Mucosa of descending colon (tissue), 3 donors: ENCODE measurements at regions not wholly inside any gene's neighbourhood (a gene's known extent, or its start where the extent isn't known, plus 50 kb on each side); places are given as distances from the start of the nearest gene placed in this dataset.

Source experiments
- ATAC-seq: fragments of 200-7000 bp; cut with Tn5 transposase; one replicate; pipeline ENCODE4 v1.9.1; 2020; ENCODE audit warnings: mild to moderate bottlenecking, moderate library complexity
- DNase-seq, 3 donors: peaks; one replicate each; pipeline ENCODE4 v3.0.0-alpha.2; 2020
- H3K36me3 ChIP-seq: fragments of 200-600 bp; one replicate; pipeline ENCODE4 v1.8.0; 2021; ENCODE audit warnings: low read depth, mild to moderate bottlenecking
- H3K4me1 ChIP-seq: fragments of 200-600 bp; one replicate; pipeline ENCODE4 v1.8.0; 2021; ENCODE audit warnings: low read depth, mild to moderate bottlenecking
- H3K4me3 ChIP-seq: fragments of 200-600 bp; one replicate; pipeline ENCODE4 v1.8.0; 2021; ENCODE audit warnings: mild to moderate bottlenecking
- H3K9me3 ChIP-seq: fragments of 200-600 bp; one replicate; pipeline ENCODE4 v1.8.0; 2021; ENCODE audit warnings: mild to moderate bottlenecking
- CTCF ChIP-seq: fragments of 200-600 bp; IDR thresholded peaks from one replicate; pipeline ENCODE4 v1.8.0; 2022; ENCODE audit warnings: antibody characterized with exemption, mild to moderate bottlenecking
- intact Hi-C, 2 donors: fragments of 100-400 bp; cut with DNase I in 1 of 2; cut with micrococcal nuclease in 1 of 2; formaldehyde crosslinking; loops; one replicate each; pipeline versions ENCODE4 v1.11.0 to v1.11.1; 2022; cut with DNase I, micrococcal nuclease
- donor health status: DM: no; HTN: no; CAD: no; lungs with moderate emphysema.
- donor health status: DM: no; HTN: no; CAD: no.
- donor health status: DM: no; HTN: yes; CAD: no.

GRCh38 chr10:3906511-3907111 is 121.6 kb upstream of the KLF6 start:
- no peaks in the 10 kb centered on the region for H3K4me1 ChIP-seq
- H3K4me3 ChIP-seq: no peak overlapping the region
- no peaks in the 10 kb centered on the region for H3K9me3 ChIP-seq
- no peak for TF ChIP-seq CTCF
- ATAC-seq (peak; percentile 62), DNase-seq (no peak)
- no peaks in the 10 kb centered on the region for H3K36me3 ChIP-seq
- intact Hi-C loops: no loop called here

GRCh38 chr10:3904419-3904960 is 119.5 kb upstream of the KLF6 start:
- ATAC-seq: no peak
- no peak overlapping the region for H3K4me3 ChIP-seq
- TF ChIP-seq CTCF: no peak
- no peaks in the 10 kb centered on the region for H3K36me3 ChIP-seq
- H3K4me1 ChIP-seq: no peaks in the 10 kb centered on the region
- H3K9me3 ChIP-seq: no peaks in the 10 kb centered on the region
- no peak for DNase-seq
- intact Hi-C loops: no loop called here

- no peak overlapping the region for H3K4me3 ChIP-seq
- DNase-seq (no peak), ATAC-seq (no peak)
- no peak for TF ChIP-seq CTCF
- no peaks in the 10 kb centered on the region for H3K36me3 ChIP-seq
- intact Hi-C loops: no loop called here
- no peaks in the 10 kb centered on the region for H3K4me1 ChIP-seq
- H3K9me3 ChIP-seq: no peaks in the 10 kb centered on the region
Measured at GRCh38 chr10:3902809-3903410, 117.9 kb upstream of the KLF6 start.

- TF ChIP-seq CTCF: no peak
- ATAC-seq: peak; percentile 63
- peak in 1 of 3 donors; percentile 52 for DNase-seq
- Histone ChIP-seq H3K4me3 (no peak overlapping the region), H3K9me3 (no peaks in the 10 kb centered on the region), H3K4me1 (no peaks in the 10 kb centered on the region), H3K36me3 (no peaks in the 10 kb centered on the region)
- intact Hi-C loops: no loop called here
Measured at GRCh38 chr10:3902054-3902808, 117.2 kb upstream of the KLF6 start.

- no peak for ATAC-seq
- no peak for DNase-seq
- no peaks in the 10 kb centered on the region for H3K36me3 ChIP-seq
- TF ChIP-seq CTCF: no peak
- H3K9me3 ChIP-seq: no peaks in the 10 kb centered on the region
- H3K4me1 ChIP-seq: no peaks in the 10 kb centered on the region
- H3K4me3 ChIP-seq: no peak overlapping the region
- intact Hi-C loops: no loop called here
Measured at GRCh38 chr10:3901370-3901769, 116.4 kb upstream of the KLF6 start.
